ENCODE measurements at regions not wholly inside any gene's neighbourhood (a gene's known extent, or its start where the extent isn't known, plus 50 kb on each side); places are given as distances from the start of the nearest gene placed in this dataset.

- Mint-ChIP-seq H3K9me3 (ENCODE audit: low read depth, unreplicated experiment) (no peaks in the 10 kb centered on the region), H3K4me3 (ENCODE audit: low read depth, unreplicated experiment) (no peak overlapping the region), H3K27me3 (ENCODE audit: unreplicated experiment) (no peaks in the 10 kb centered on the region), H3K36me3 (ENCODE audit: insufficient read depth, unreplicated experiment) (no peaks in the 10 kb centered on the region), H3K27ac (ENCODE audit: unreplicated experiment) (no peak overlapping the region), H3K4me1 (ENCODE audit: low read depth, unreplicated experiment) (no peaks in the 10 kb centered on the region)
- intact Hi-C loops (cut with micrococcal nuclease; ENCODE audit: unreplicated experiment) = no loop called here
- no TSS peak for BruUV-seq (replicated peaks)
- no peak for TF ChIP-seq CTCF (IDR thresholded peaks at IDR 0.05; ENCODE audit: unreplicated experiment)
- CTCF ChIA-PET = no interaction called here
- DNase-seq = no peak
Measured at GRCh38 chrX:20487227-20487626, 220.5 kb upstream of the RPS6KA3 start.

GRCh38 chrX:20481632-20482031 lies 214.9 kb upstream of the RPS6KA3 start:
- Mint-ChIP-seq H3K9me3 (ENCODE audit: low read depth, unreplicated experiment) (no peaks in the 10 kb centered on the region), H3K4me3 (ENCODE audit: low read depth, unreplicated experiment) (no peak overlapping the region), H3K27ac (ENCODE audit: unreplicated experiment) (no peak overlapping the region), H3K36me3 (ENCODE audit: insufficient read depth, unreplicated experiment) (no peaks in the 10 kb centered on the region), H3K4me1 (ENCODE audit: low read depth, unreplicated experiment) (no peaks in the 10 kb centered on the region), H3K27me3 (ENCODE audit: unreplicated experiment) (no peaks in the 10 kb centered on the region)
- no peak for DNase-seq
- BruUV-seq (replicated peaks) = no TSS peak
- intact Hi-C loops (cut with micrococcal nuclease; ENCODE audit: unreplicated experiment) = no loop called here
- no peak for TF ChIP-seq CTCF (IDR thresholded peaks at IDR 0.05; ENCODE audit: unreplicated experiment)
- CTCF ChIA-PET = no interaction called here

DNA sequence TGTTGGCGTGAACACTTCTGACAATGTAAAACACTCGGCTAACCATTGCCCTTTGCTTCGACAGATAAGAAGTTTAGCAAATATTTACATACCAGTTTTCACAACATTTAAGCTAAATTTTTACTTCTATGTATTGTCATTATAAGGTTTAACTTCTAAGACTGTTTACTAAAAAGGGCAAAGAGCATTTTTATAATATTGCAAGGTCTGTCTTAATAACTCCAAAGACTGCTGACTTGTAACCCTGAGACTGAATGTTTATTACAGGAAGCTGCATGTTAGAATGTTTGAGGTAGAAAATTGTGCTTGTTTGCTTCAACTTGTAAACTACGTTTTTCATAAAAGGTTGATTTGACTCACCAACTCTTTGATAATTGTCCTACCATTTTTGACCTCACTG lies 213.2 kb upstream of the RPS6KA3 start:
- H3K9me3 Mint-ChIP-seq (ENCODE audit: low read depth, unreplicated experiment) = no peaks in the 10 kb centered on the region
- intact Hi-C loops (cut with micrococcal nuclease; ENCODE audit: unreplicated experiment) = no loop called here

GRCh38 chrX:20479048-20479447 lies 212.3 kb upstream of the RPS6KA3 start:
- BruUV-seq (replicated peaks) = no TSS peak
- no peaks in the 10 kb centered on the region for H3K9me3 Mint-ChIP-seq (ENCODE audit: low read depth, unreplicated experiment)
- no peaks in the 10 kb centered on the region for H3K36me3 Mint-ChIP-seq (ENCODE audit: insufficient read depth, unreplicated experiment)
- DNase-seq = no peak
- CTCF ChIA-PET = no interaction called here
- H3K27ac Mint-ChIP-seq (ENCODE audit: unreplicated experiment) = no peak overlapping the region
- no peak for TF ChIP-seq CTCF (IDR thresholded peaks at IDR 0.05; ENCODE audit: unreplicated experiment)
- intact Hi-C loops (cut with micrococcal nuclease; ENCODE audit: unreplicated experiment) = no loop called here
- no peak overlapping the region for H3K4me3 Mint-ChIP-seq (ENCODE audit: low read depth, unreplicated experiment)
- H3K4me1 Mint-ChIP-seq (ENCODE audit: low read depth, unreplicated experiment) = no peaks in the 10 kb centered on the region
- no peaks in the 10 kb centered on the region for H3K27me3 Mint-ChIP-seq (ENCODE audit: unreplicated experiment)

More for the DNA sequence above, 213.2 kb upstream of the RPS6KA3 start:
- Mint-ChIP-seq H3K4me1 (ENCODE audit: low read depth, unreplicated experiment) (no peaks in the 10 kb centered on the region), H3K36me3 (ENCODE audit: insufficient read depth, unreplicated experiment) (no peaks in the 10 kb centered on the region), H3K27me3 (ENCODE audit: unreplicated experiment) (no peaks in the 10 kb centered on the region), H3K4me3 (ENCODE audit: low read depth, unreplicated experiment) (no peak overlapping the region), H3K27ac (ENCODE audit: unreplicated experiment) (no peak overlapping the region)
- BruUV-seq (replicated peaks) = no TSS peak
- TF ChIP-seq CTCF (IDR thresholded peaks at IDR 0.05; ENCODE audit: unreplicated experiment) = no peak
- CTCF ChIA-PET = no interaction called here
- DNase-seq = no peak
